Peyer's patch (tissue), 4 donors: ENCODE measurements at regions not wholly inside any gene's neighbourhood (a gene's known extent, or its start where the extent isn't known, plus 50 kb on each side); places are given as distances from the start of the nearest gene placed in this dataset.

ENCODE experiments used
- DNase-seq, 3 donors: peaks; one replicate each; pipeline ENCODE4 v3.0.0-alpha.2; 2017 to 2019
- H3K27ac ChIP-seq, 4 donors: fragments of 200-600 bp; sonication (generic); one replicate each; pipeline ENCODE4 v1.5.1; 2016 to 2019
- H3K27me3 ChIP-seq, 2 donors: fragments of 200-600 bp; sonication (generic); one replicate each; pipeline ENCODE4 v1.5.1; 2019
- H3K36me3 ChIP-seq, 3 donors: fragments of 200-600 bp; sonication (generic); one replicate each; pipeline ENCODE4 v1.5.1; 2016 to 2019
- H3K4me1 ChIP-seq, 4 donors: fragments of 200-600 bp; sonication (generic); one replicate each; pipeline ENCODE4 v1.5.1; 2016 to 2019
- H3K4me3 ChIP-seq, 4 donors: fragments of 200-600 bp; sonication (generic); 1 replicate in 3 of 4; 2 replicates in 1 of 4; pipeline ENCODE4 v1.5.1; 2016 to 2019; ENCODE audit warnings: mild to moderate bottlenecking in 1 of 4
- H3K9me3 ChIP-seq, 4 donors: fragments of 200-600 bp; sonication (generic); one replicate each; pipeline ENCODE4 v1.5.1; 2016 to 2019; ENCODE audit warnings: mild to moderate bottlenecking in 1 of 4
- CTCF ChIP-seq, 6 experiments: fragments of 450-650 bp in 4 of 6; fragments of 200-600 bp in 2 of 6; sonication (generic) in 1 of 6; IDR thresholded peaks; one replicate each; pipeline ENCODE4 v1.5.1; 2017 to 2019; ENCODE audit warnings: antibody characterized with exemption in 6 of 6, mild to moderate bottlenecking in 3 of 6, moderate library complexity in 1 of 6
- POLR2A ChIP-seq, 2 donors: fragments of 450-650 bp; IDR thresholded peaks; one replicate each; pipeline ENCODE4 v1.5.1; 2017; ENCODE audit warnings: antibody characterized with exemption in 2 of 2, mild to moderate bottlenecking in 2 of 2, moderate library complexity in 2 of 2
- small RNA-seq, 2 donors: library from RNA; depleted of rRNA; stranded (forward); fragments of <200 nt; gene quantifications; one replicate each; pipeline ENCODE3, GENCODE V24; 2016

- Histone ChIP-seq H3K27me3 (no peaks in the 10 kb centered on the region), H3K4me3 (no peak overlapping the region), H3K27ac (no peak overlapping the region), H3K9me3 (no peaks in the 10 kb centered on the region), H3K36me3 (no peaks in the 10 kb centered on the region), H3K4me1 (no peaks in the 10 kb centered on the region)
- no peak for DNase-seq
- TF ChIP-seq CTCF (IDR thresholded peaks at IDR 0.05) (no peak), POLR2A (IDR thresholded peaks at IDR 0.05) (no peak)
Measured at GRCh38 chr6:122339661-122340060, 59.8 kb upstream of the HSF2 start.

- H3K9me3 ChIP-seq, result no peaks in the 10 kb centered on the region
- no peaks in the 10 kb centered on the region for H3K36me3 ChIP-seq
- no peak for DNase-seq
- no peak overlapping the region for H3K27ac ChIP-seq
- no peak for TF ChIP-seq CTCF (IDR thresholded peaks at IDR 0.05)
- no peak for TF ChIP-seq POLR2A (IDR thresholded peaks at IDR 0.05)
- H3K27me3 ChIP-seq, result no peaks in the 10 kb centered on the region
- H3K4me3 ChIP-seq, result no peak overlapping the region
- no peaks in the 10 kb centered on the region for H3K4me1 ChIP-seq
Measured at GRCh38 chr6:122347280-122347679, 52.2 kb upstream of the HSF2 start.

DNA sequence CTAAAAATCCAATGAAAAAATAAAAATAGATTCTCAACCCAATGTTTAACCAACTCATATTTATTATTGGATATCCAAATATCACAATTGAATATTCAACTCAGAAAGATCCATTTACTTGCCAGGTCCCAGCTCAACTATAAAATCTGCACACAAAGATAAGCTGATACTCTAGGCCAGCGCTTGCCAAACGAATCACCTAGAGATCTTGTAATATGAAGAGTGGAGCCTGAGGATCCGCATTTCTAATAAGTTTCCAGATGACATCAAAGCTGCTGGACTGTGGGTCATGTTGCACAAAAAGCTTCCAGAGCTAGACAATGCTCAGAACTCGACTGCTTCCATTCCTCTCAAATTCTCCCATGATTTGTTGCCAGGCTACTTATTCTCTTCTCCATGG, 51.7 kb upstream of the HSF2 start:
- H3K4me1 ChIP-seq, result no peaks in the 10 kb centered on the region
- H3K9me3 ChIP-seq, result no peaks in the 10 kb centered on the region
- no peaks in the 10 kb centered on the region for H3K36me3 ChIP-seq
- no peaks in the 10 kb centered on the region for H3K27me3 ChIP-seq
- H3K27ac ChIP-seq, result no peak overlapping the region
- no peak for DNase-seq
- H3K4me3 ChIP-seq, result no peak overlapping the region
- no peak for TF ChIP-seq CTCF (IDR thresholded peaks at IDR 0.05)

Small RNA genes lying in the stretch of these regions (small RNA-seq; reads per million reads assigned to genes)
- 0 reads per million in 2 donors for gene AL603865.2
- gene RNU1-18P, result 0 reads per million in 2 donors
- 0 to 0.06 reads per million in 2 donors for gene RNU2-8P
- 0 reads per million in 2 donors for gene RNU4-76P
